WI38 (cell line): ENCODE measurements at regions not wholly inside any gene's neighbourhood (a gene's known extent, or its start where the extent isn't known, plus 50 kb on each side); places are given as distances from the start of the nearest gene placed in this dataset.

ENCODE experiments used
- H3K4me3 ChIP-seq: 2 replicates; pipeline ENCODE4 v1.5.1; 2011; ENCODE audit warnings: low read depth, mild to moderate bottlenecking, control low read depth, low read length
- TF ChIP-seq, protein P1 (sequence below): IDR thresholded peaks from 2 replicates; pipeline ENCODE4 v1.5.1; 2012; ENCODE audit warnings: low read depth, mild to moderate bottlenecking, control low read depth, low read length

- TF ChIP-seq, protein P1, sequence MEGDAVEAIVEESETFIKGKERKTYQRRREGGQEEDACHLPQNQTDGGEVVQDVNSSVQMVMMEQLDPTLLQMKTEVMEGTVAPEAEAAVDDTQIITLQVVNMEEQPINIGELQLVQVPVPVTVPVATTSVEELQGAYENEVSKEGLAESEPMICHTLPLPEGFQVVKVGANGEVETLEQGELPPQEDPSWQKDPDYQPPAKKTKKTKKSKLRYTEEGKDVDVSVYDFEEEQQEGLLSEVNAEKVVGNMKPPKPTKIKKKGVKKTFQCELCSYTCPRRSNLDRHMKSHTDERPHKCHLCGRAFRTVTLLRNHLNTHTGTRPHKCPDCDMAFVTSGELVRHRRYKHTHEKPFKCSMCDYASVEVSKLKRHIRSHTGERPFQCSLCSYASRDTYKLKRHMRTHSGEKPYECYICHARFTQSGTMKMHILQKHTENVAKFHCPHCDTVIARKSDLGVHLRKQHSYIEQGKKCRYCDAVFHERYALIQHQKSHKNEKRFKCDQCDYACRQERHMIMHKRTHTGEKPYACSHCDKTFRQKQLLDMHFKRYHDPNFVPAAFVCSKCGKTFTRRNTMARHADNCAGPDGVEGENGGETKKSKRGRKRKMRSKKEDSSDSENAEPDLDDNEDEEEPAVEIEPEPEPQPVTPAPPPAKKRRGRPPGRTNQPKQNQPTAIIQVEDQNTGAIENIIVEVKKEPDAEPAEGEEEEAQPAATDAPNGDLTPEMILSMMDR, result no peak
- H3K4me3 ChIP-seq, result no peak overlapping the region
Measured at GRCh38 chr22:48306284-48306683, 1521.4 kb downstream of the BRD1 start.

DNA sequence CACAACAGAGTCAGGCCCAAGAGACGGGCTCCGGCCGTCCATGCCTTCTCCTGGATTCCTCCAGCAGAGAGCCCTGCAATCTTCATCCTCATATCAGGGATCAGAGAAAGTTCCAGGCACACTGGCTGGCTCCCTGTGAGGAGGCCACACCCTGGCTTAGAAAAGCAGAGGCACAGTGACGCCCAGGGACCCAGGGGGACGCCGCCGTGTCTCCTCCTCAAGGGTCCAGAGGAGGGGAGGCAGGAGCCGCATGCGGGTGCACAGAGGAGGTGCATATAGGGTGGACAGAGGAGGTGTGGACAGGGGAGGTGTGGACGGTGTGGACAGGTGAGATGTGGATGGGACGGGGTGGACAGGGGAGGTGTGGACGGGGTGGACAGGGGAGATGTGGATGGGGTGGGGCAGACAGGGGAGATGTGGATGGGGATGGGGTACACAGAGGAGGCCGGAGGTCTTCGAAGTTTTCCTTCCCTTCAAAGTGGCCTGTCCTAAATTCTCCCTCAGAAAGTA, 1521.9 kb downstream of the BRD1 start:
- TF ChIP-seq, protein P1, result no peak
- H3K4me3 ChIP-seq, result no peak overlapping the region

DNA sequence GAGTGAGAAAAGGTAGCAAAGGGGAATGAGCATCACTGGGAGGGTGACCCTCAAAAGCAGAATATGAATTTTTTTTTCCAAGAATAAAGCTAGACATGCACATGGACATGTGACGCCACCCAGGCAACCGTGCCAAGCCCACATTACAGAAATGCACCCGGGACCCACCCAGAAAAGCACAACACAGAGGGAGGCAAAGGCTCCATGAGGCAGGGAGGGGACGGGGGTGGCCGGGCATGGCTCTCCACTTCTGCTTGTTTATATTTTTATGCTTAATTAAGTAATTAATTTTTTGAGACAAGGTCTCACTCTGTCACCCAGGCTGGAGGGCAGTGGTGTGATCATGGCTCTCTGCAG, 1524.3 kb downstream of the BRD1 start:
- TF ChIP-seq, protein P1, result no peak

GRCh38 chr22:48302657-48303368, 1524.9 kb downstream of the BRD1 start:
- TF ChIP-seq, protein P1, result no peak
- H3K4me3 ChIP-seq, result no peak overlapping the region

More for the DNA sequence above, 1524.3 kb downstream of the BRD1 start:
- no peak overlapping the region for H3K4me3 ChIP-seq

DNA sequence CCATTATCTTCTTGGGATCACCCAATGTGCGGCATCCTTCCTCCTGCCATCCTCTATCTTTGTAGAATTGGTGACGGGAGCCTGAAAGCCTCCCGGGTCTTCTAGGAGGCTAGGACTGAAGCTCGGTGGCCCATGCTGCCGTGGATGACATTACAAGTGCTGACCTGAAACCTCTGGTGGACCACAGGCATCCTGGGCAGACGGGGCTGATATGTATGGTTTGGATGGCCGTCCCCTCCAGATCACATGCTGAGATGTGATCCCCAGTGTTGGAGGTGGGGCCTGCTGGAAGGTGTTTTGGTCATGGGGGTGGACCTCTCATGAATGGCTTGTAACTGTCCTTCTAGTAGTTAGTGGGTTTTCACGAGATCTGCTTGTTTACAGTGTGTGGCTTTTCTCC, 1525.8 kb downstream of the BRD1 start:
- no peak overlapping the region for H3K4me3 ChIP-seq
- TF ChIP-seq, protein P1, result no peak

GRCh38 chr22:48301421-48301820, 1526.3 kb downstream of the BRD1 start:
- TF ChIP-seq, protein P1, result no peak
- H3K4me3 ChIP-seq, result no peak overlapping the region

DNA sequence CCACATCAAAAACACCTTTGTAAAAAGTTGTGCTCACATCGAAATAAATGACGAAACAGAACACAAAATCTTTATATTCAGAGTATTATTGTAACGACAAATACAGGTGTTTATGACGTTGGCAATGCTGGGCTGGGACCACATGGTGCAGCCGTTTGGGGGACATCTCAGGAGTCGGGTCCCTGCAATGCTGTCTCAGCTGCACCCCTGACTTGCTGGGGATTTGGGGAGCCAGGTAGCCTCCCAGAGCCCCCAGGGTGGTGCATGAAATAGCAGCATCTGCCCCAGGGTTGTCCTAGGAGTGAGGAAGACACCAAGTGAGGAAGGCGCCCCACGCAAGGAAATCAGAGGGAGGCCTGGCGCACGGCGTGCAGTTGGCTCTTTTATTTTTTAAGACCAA, 1526.8 kb downstream of the BRD1 start:
- TF ChIP-seq, protein P1, result no peak
- H3K4me3 ChIP-seq, result no peak overlapping the region
